ENCODE measurements at regions not wholly inside any gene's neighbourhood (a gene's known extent, or its start where the extent isn't known, plus 50 kb on each side); places are given as distances from the start of the nearest gene placed in this dataset.

GRCh38 chr7:80302078-80302477 is 167.4 kb downstream of the GNAI1 start:
- FAIRE-seq (no peak), DNase-seq (ENCODE audit: low read depth, low spot score) (no peak)
- TF ChIP-seq CTCF (optimal IDR thresholded peaks at IDR 0.05 in 1 of 3, IDR thresholded peaks at IDR 0.05 in 1 of 3, conservative IDR thresholded peaks at IDR 0.05 in 1 of 3; ENCODE audit: extremely low read depth in 1 of 3, insufficient read depth in 2 of 3, low read length in 3 of 3), result no peak
- no peak for TF ChIP-seq EZH2 (IDR thresholded peaks at IDR 0.05; ENCODE audit: low read length)
- H3K9ac ChIP-seq (ENCODE audit: control insufficient read depth, extremely low read depth, insufficient read depth, low read length), result no peak overlapping the region
- no peaks in the 10 kb centered on the region for H3K27me3 ChIP-seq (ENCODE audit: control insufficient read depth, extremely low read depth, insufficient read depth, low read length)
- H4K20me1 ChIP-seq (ENCODE audit: control insufficient read depth, extremely low read depth, insufficient read depth, low read length), result no peaks in the 10 kb centered on the region
- no peak overlapping the region for H3K27ac ChIP-seq (ENCODE audit: control insufficient read depth, insufficient read depth, low read length)
- no peaks in the 10 kb centered on the region for H3K9me1 ChIP-seq (ENCODE audit: control insufficient read depth, extremely low read depth, insufficient read depth, low read length)
- dilution Hi-C loops (cut with MboI; ENCODE audit: extremely low pct_ligation_motif_present, low sequenced_read_pairs), result no loop called here
- H3K4me1 ChIP-seq (ENCODE audit: control insufficient read depth, extremely low read depth, insufficient read depth, low read length), result peaks cover 7% of the 10 kb centered on the region
- no peak overlapping the region for H3K4me2 ChIP-seq (ENCODE audit: control insufficient read depth, extremely low read depth, insufficient read depth, low read depth, low read length)
- no peak overlapping the region for H2AFZ ChIP-seq (ENCODE audit: control insufficient read depth, low read length)
- no peaks in the 10 kb centered on the region for H3K79me2 ChIP-seq (ENCODE audit: control insufficient read depth, insufficient read depth, low read length)
- H3K9me3 ChIP-seq (ENCODE audit: control insufficient read depth, low read depth, low read length), result no peaks in the 10 kb centered on the region
- no peaks in the 10 kb centered on the region for H3K36me3 ChIP-seq (ENCODE audit: control insufficient read depth in 2 of 2, extremely low read depth in 1 of 2, insufficient read depth in 2 of 2, low read length in 2 of 2)
- no peak overlapping the region for H3K4me3 ChIP-seq (ENCODE audit: control insufficient read depth in 2 of 3, extremely low read depth in 1 of 3, insufficient read depth in 2 of 3, low read depth in 1 of 3, low read length in 3 of 3)

- TF ChIP-seq CTCF (optimal IDR thresholded peaks at IDR 0.05 in 1 of 3, IDR thresholded peaks at IDR 0.05 in 1 of 3, conservative IDR thresholded peaks at IDR 0.05 in 1 of 3; ENCODE audit: extremely low read depth in 1 of 3, insufficient read depth in 2 of 3, low read length in 3 of 3), result no peak
- TF ChIP-seq EZH2 (IDR thresholded peaks at IDR 0.05; ENCODE audit: low read length), result no peak
- FAIRE-seq (no peak), DNase-seq (ENCODE audit: low read depth, low spot score) (no peak)
- H3K9ac ChIP-seq (ENCODE audit: control insufficient read depth, extremely low read depth, insufficient read depth, low read length), result no peak overlapping the region
- H3K79me2 ChIP-seq (ENCODE audit: control insufficient read depth, insufficient read depth, low read length), result no peaks in the 10 kb centered on the region
- H3K36me3 ChIP-seq (ENCODE audit: control insufficient read depth in 2 of 2, extremely low read depth in 1 of 2, insufficient read depth in 2 of 2, low read length in 2 of 2), result no peaks in the 10 kb centered on the region
- no peak overlapping the region for H3K4me3 ChIP-seq (ENCODE audit: control insufficient read depth in 2 of 3, extremely low read depth in 1 of 3, insufficient read depth in 2 of 3, low read depth in 1 of 3, low read length in 3 of 3)
- H2AFZ ChIP-seq (ENCODE audit: control insufficient read depth, low read length), result no peak overlapping the region
- H3K9me1 ChIP-seq (ENCODE audit: control insufficient read depth, extremely low read depth, insufficient read depth, low read length), result no peaks in the 10 kb centered on the region
- no peaks in the 10 kb centered on the region for H3K9me3 ChIP-seq (ENCODE audit: control insufficient read depth, low read depth, low read length)
- H3K27me3 ChIP-seq (ENCODE audit: control insufficient read depth, extremely low read depth, insufficient read depth, low read length), result no peaks in the 10 kb centered on the region
- no peak overlapping the region for H3K27ac ChIP-seq (ENCODE audit: control insufficient read depth, insufficient read depth, low read length)
- H4K20me1 ChIP-seq (ENCODE audit: control insufficient read depth, extremely low read depth, insufficient read depth, low read length), result no peaks in the 10 kb centered on the region
- no peak overlapping the region for H3K4me2 ChIP-seq (ENCODE audit: control insufficient read depth, extremely low read depth, insufficient read depth, low read depth, low read length)
- dilution Hi-C loops (cut with MboI; ENCODE audit: extremely low pct_ligation_motif_present, low sequenced_read_pairs), result no loop called here
- H3K4me1 ChIP-seq (ENCODE audit: control insufficient read depth, extremely low read depth, insufficient read depth, low read length), result peaks cover 3% of the 10 kb centered on the region
Measured at GRCh38 chr7:80298201-80298600, 163.6 kb downstream of the GNAI1 start.

All from keratinocyte (primary cell).